ENCODE measurements at regions not wholly inside any gene's neighbourhood (a gene's known extent, or its start where the extent isn't known, plus 50 kb on each side); places are given as distances from the start of the nearest gene placed in this dataset.
"Not testable (repeated sequence)": the region's sequence is repeated elsewhere in the genome, so short reads cannot be mapped to it uniquely, and the experiment has no call there.

DNA sequence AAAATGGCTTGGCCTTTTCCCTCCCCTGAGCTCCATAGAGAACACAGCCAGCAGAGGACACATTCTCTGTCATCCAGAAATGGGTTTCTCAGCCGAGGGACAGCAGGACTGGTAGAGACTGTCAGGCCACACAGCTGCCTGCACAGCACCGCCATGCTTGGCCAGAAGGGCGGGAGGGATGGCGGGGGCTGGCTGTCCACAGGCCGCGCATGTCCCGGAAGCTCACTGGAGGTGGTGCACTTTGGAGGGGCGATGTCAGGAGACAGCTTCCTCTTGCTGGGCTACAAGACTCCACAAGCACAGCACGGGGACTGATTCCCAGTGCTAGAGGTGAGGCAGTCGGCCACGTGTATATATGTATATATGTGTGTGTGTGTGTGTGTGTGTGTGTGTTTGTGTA is 125.3 kb downstream of the GOLGA6L4 start:
- not testable (repeated sequence) for H3K27ac ChIP-seq (ENCODE audit: low read depth, low read length); H3K36me3 ChIP-seq (ENCODE audit: control insufficient read depth, insufficient read depth, low read length); H3K9ac ChIP-seq (ENCODE audit: low read length); H3K9me3 ChIP-seq (ENCODE audit: control insufficient read depth, insufficient read depth, low read depth, low read length); H3K27me3 ChIP-seq (ENCODE audit: control insufficient read depth, insufficient read depth, low read length); H3K4me3 ChIP-seq (ENCODE audit: low read depth, low read length); H3K4me1 ChIP-seq (ENCODE audit: control insufficient read depth, insufficient read depth, low read length)

DNA sequence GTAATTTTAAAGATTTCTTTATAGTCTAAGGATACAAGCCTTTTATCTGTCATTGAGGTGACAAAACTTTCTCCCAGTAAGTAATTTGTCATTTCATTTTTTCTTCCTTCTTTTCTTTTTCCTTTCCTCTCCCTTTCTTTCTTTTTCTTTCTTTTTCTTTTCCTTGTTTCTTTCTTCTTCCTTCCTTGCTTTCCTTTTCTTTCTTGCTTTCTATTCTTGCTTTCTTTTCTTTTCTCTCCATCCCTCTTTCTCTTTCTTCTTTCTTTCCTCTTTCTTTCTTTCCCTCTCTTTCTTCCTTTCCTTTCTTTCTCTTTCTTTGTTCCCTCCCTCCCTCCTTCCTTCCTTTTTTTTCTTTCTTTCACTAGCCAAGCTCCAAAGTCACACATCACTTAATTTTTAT is 148.8 kb downstream of the GOLGA6L4 start:
- not testable (repeated sequence) for H3K9ac ChIP-seq (ENCODE audit: low read length); H3K4me3 ChIP-seq (ENCODE audit: low read depth, low read length); H3K27me3 ChIP-seq (ENCODE audit: control insufficient read depth, insufficient read depth, low read length); H3K27ac ChIP-seq (ENCODE audit: low read depth, low read length); H3K4me1 ChIP-seq (ENCODE audit: control insufficient read depth, insufficient read depth, low read length); H3K9me3 ChIP-seq (ENCODE audit: control insufficient read depth, insufficient read depth, low read depth, low read length); H3K36me3 ChIP-seq (ENCODE audit: control insufficient read depth, insufficient read depth, low read length)

DNA sequence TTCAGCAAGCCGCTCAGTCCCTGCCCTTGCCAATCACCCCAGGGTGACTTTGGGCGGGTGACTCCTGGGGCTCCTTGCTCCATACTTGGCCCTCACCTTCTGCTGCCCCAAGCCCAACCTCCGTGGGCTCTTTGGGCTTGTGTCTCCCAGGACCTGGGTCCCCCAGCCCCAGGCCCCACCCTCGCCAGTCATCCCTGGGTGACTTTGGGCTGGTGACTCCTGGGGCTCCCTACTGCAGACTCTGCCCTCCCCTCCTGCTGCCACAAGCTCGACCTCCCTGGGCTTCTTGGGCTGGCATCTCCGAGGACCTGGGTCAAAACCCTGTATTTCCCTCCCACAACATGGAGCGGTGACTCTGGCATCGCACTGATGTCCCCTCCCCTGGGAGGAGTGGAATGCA is 151.5 kb downstream of the GOLGA6L4 start:
- H3K9ac ChIP-seq (ENCODE audit: low read length) = no peak overlapping the region
- no peaks in the 10 kb centered on the region for H3K4me1 ChIP-seq (ENCODE audit: control insufficient read depth, insufficient read depth, low read length)
- no peaks in the 10 kb centered on the region for H3K36me3 ChIP-seq (ENCODE audit: control insufficient read depth, insufficient read depth, low read length)
- H3K4me3 ChIP-seq (ENCODE audit: low read depth, low read length) = no peak overlapping the region
- H3K9me3 ChIP-seq (ENCODE audit: control insufficient read depth, insufficient read depth, low read depth, low read length) = no peaks in the 10 kb centered on the region
- no peak overlapping the region for H3K27ac ChIP-seq (ENCODE audit: low read depth, low read length)
- no peaks in the 10 kb centered on the region for H3K27me3 ChIP-seq (ENCODE audit: control insufficient read depth, insufficient read depth, low read length)

DNA sequence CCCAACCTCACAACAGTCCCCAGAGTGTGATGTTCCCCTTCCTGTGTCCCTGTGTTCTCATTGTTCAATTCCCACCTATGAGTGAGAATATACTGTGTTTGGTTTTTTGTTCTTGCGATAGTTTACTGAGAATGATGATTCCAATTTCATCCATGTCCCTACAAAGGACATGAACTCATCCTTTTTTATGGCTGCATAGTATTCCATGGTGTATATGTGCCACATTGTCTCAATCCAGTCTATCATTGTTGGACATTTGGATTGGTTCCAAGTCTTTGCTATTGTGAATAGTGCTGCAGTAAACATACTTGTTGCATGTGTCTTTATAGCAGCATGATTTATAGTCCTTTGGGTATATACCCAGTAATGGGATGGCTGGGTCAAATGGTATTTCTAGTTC is 152.6 kb downstream of the GOLGA6L4 start:
- not testable (repeated sequence) for H3K9me3 ChIP-seq (ENCODE audit: control insufficient read depth, insufficient read depth, low read depth, low read length); H3K27ac ChIP-seq (ENCODE audit: low read depth, low read length); H3K36me3 ChIP-seq (ENCODE audit: control insufficient read depth, insufficient read depth, low read length); H3K27me3 ChIP-seq (ENCODE audit: control insufficient read depth, insufficient read depth, low read length); H3K4me3 ChIP-seq (ENCODE audit: low read depth, low read length); H3K4me1 ChIP-seq (ENCODE audit: control insufficient read depth, insufficient read depth, low read length); H3K9ac ChIP-seq (ENCODE audit: low read length)

DNA sequence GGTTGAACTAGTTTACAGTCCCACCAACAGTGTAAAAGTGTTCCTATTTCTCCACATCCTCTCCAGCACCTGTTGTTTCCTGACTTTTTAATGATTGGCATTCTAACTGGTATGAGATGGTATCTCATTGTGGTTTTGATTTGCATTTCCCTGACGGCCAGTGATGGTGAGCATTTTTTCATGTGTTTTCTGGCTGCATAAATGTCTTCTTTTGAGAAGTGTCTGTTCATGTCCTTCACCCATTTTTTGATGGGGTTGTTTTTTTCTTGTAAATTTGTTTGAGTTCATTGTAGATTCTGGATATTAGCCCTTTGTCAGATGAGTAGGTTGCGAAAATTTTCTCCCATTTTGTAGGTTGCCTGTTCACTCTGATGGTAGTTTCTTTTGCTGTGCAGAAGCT is 153.1 kb downstream of the GOLGA6L4 start:
- not testable (repeated sequence) for H3K27ac ChIP-seq (ENCODE audit: low read depth, low read length); H3K9ac ChIP-seq (ENCODE audit: low read length); H3K27me3 ChIP-seq (ENCODE audit: control insufficient read depth, insufficient read depth, low read length); H3K9me3 ChIP-seq (ENCODE audit: control insufficient read depth, insufficient read depth, low read depth, low read length); H3K36me3 ChIP-seq (ENCODE audit: control insufficient read depth, insufficient read depth, low read length); H3K4me3 ChIP-seq (ENCODE audit: low read depth, low read length); H3K4me1 ChIP-seq (ENCODE audit: control insufficient read depth, insufficient read depth, low read length)

DNA sequence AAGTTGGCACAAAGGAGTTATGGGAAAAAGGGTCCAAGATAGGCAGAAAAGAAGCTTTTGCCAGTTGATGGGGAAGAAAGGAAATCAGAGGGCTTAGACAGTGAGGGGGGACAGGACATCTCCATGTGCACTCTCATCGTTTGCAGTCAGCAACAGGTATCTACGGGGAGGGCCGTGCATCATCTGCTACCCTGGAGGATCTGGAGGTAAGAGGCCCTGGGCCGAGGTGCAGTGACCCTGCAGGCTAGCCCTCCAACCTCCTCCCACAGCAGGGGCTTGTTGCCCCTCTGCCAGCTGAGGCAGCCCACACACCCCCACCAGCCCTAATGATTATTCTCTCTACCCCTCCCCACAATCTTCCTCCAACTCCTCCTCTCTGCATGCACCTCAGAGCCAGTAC is 154.8 kb downstream of the GOLGA6L4 start:
- not testable (repeated sequence) for H3K4me1 ChIP-seq (ENCODE audit: control insufficient read depth, insufficient read depth, low read length); H3K27me3 ChIP-seq (ENCODE audit: control insufficient read depth, insufficient read depth, low read length); H3K9me3 ChIP-seq (ENCODE audit: control insufficient read depth, insufficient read depth, low read depth, low read length); H3K4me3 ChIP-seq (ENCODE audit: low read depth, low read length); H3K27ac ChIP-seq (ENCODE audit: low read depth, low read length); H3K9ac ChIP-seq (ENCODE audit: low read length); H3K36me3 ChIP-seq (ENCODE audit: control insufficient read depth, insufficient read depth, low read length)

DNA sequence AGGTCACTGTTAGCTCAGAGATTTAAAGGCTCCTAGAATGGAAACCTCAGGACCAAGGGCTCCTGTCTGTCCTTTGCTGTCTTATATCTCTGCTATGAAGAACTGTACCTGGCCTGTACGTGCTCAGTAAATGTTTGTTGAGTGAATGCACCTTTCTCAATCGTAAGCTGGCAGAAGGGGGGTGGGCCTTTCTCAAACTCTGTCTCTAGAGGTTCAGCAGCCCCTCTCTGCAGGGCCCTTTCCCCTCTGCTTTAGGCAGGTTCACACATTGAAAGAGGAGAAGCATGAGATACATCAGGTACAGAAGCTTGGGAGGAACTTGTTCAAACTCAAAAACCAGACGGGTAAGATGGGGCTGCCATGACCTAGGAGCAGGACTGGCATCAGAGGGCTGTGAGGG is 155.6 kb downstream of the GOLGA6L4 start:
- H3K4me1 ChIP-seq (ENCODE audit: control insufficient read depth, insufficient read depth, low read length) = no peaks in the 10 kb centered on the region
- no peaks in the 10 kb centered on the region for H3K9me3 ChIP-seq (ENCODE audit: control insufficient read depth, insufficient read depth, low read depth, low read length)
- H3K27ac ChIP-seq (ENCODE audit: low read depth, low read length) = no peak overlapping the region
- H3K27me3 ChIP-seq (ENCODE audit: control insufficient read depth, insufficient read depth, low read length) = no peaks in the 10 kb centered on the region
- H3K36me3 ChIP-seq (ENCODE audit: control insufficient read depth, insufficient read depth, low read length) = no peaks in the 10 kb centered on the region
- H3K9ac ChIP-seq (ENCODE audit: low read length) = no peak overlapping the region
- H3K4me3 ChIP-seq (ENCODE audit: low read depth, low read length) = no peak overlapping the region

DNA sequence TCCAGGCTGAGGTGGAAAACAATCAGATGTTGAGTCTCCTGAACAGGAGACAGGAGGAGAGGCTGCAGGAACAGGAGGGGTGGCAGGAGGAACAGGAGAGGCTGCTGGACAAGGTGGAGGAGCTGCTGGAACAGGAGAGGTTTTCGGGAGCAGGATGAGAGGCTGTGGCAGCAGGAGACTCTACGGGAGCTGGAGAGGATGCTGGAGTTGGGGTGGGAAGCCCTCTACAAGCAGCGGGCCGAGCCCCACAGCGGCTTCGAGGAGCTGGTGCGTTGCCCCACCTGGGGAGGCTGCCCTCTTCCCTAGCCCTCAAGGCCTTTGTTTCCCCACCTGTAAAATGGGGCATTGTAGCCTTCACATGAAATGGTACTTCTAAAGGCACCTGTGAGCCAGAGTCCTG is 156.4 kb downstream of the GOLGA6L4 start:
- H3K36me3 ChIP-seq (ENCODE audit: control insufficient read depth, insufficient read depth, low read length); H3K9ac ChIP-seq (ENCODE audit: low read length); H3K4me3 ChIP-seq (ENCODE audit: low read depth, low read length); H3K27ac ChIP-seq (ENCODE audit: low read depth, low read length); H3K4me1 ChIP-seq (ENCODE audit: control insufficient read depth, insufficient read depth, low read length); H3K9me3 ChIP-seq (ENCODE audit: control insufficient read depth, insufficient read depth, low read depth, low read length); H3K27me3 ChIP-seq (ENCODE audit: control insufficient read depth, insufficient read depth, low read length): not testable (repeated sequence)

DNA sequence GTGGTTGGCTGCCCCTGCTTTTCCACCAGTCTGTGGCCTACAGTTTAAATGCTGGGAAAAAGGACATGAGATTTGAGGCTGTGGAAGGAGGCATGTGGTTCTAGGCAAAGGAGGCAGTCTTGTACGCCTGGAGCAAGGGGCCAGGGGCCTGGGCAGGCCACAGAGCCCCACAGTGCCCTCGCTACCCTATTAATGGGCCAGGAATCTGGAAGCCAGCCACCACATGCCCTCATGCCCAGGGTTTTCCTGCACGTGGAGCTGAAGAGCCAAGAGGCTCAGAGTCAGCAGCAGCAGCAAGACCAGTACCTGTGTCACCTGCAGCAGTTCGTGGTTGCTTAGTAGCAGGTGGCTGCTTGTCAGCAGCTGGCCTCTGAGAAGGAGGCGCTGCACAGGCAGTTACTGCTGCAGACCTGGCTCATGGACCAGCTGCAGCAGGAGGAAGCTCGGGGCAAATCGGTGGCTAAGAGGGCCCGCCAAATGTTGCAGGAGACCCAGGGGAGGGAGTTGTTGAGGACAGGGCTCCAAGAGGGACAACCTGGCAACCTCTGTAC is 157.9 kb downstream of the GOLGA6L4 start:
- H3K4me3 ChIP-seq (ENCODE audit: low read depth, low read length); H3K27ac ChIP-seq (ENCODE audit: low read depth, low read length); H3K36me3 ChIP-seq (ENCODE audit: control insufficient read depth, insufficient read depth, low read length); H3K4me1 ChIP-seq (ENCODE audit: control insufficient read depth, insufficient read depth, low read length); H3K27me3 ChIP-seq (ENCODE audit: control insufficient read depth, insufficient read depth, low read length); H3K9me3 ChIP-seq (ENCODE audit: control insufficient read depth, insufficient read depth, low read depth, low read length); H3K9ac ChIP-seq (ENCODE audit: low read length): not testable (repeated sequence)

DNA sequence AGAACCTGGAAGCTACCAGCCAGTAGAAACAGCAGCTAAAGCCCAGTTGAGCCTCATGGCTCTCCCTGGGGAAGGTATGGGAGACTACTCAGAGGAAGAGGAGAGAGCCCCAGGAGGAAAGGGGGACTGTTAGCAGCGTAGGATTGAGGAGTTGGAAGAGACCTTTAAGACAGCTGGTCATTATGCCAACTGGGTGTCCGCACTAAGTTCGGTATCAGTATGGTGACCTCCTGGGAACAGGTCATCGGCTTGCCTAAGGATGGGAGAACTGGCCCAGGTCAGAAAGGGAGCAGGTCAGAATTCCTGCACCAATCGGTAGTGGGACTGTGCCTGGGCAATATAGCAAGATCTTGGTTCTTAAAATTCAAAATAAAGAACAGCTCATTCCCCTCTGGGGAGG is 158.4 kb downstream of the GOLGA6L4 start:
- H3K27ac ChIP-seq (ENCODE audit: low read depth, low read length); H3K4me1 ChIP-seq (ENCODE audit: control insufficient read depth, insufficient read depth, low read length); H3K4me3 ChIP-seq (ENCODE audit: low read depth, low read length): not testable (repeated sequence)

DNA sequence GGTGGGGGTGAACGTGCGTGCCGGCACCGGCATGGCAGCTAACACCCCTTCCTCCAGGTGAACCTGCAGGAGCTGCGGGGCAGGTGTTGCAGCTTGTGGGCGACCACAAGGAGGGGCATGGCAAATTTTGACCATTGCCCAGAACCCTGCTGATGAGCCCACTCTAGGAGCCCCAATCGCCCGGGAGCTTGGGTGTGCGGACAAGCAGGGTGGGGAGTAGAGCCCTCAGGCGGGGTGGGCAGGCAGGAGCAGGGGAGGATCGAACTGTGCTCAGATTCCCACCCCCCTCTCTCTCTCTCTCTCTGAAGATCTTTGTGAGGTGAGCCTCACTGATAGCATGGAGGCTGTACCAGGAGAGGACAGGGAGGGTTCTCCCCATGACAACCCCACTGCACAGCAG is 159.8 kb downstream of the GOLGA6L4 start:
- H3K4me1 ChIP-seq (ENCODE audit: control insufficient read depth, insufficient read depth, low read length); H3K27me3 ChIP-seq (ENCODE audit: control insufficient read depth, insufficient read depth, low read length); H3K27ac ChIP-seq (ENCODE audit: low read depth, low read length); H3K9ac ChIP-seq (ENCODE audit: low read length); H3K4me3 ChIP-seq (ENCODE audit: low read depth, low read length); H3K9me3 ChIP-seq (ENCODE audit: control insufficient read depth, insufficient read depth, low read depth, low read length); H3K36me3 ChIP-seq (ENCODE audit: control insufficient read depth, insufficient read depth, low read length): not testable (repeated sequence)

More for the DNA sequence above, 158.4 kb downstream of the GOLGA6L4 start:
- not testable (repeated sequence) for H3K27me3 ChIP-seq (ENCODE audit: control insufficient read depth, insufficient read depth, low read length); H3K9ac ChIP-seq (ENCODE audit: low read length); H3K36me3 ChIP-seq (ENCODE audit: control insufficient read depth, insufficient read depth, low read length); H3K9me3 ChIP-seq (ENCODE audit: control insufficient read depth, insufficient read depth, low read depth, low read length)

DNA sequence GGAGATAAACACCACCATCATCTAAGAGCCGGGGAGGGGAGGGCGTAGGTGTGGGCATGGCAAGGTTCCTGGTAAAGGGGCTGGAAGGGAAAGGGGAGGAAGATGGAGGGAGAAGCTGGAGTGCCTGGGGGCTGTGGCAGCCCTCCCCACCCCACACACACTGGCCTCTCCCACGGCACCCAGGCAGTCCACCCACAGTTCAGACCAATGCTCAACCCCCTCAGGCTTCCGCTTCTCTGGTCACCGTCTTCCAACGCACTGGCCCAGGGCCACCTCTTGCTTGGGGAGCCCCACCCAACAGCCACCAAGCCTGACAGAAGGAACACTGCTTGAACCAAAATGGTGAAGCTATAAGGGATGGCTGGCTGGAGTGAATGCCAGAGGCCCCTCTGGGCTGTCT is 160.3 kb downstream of the GOLGA6L4 start:
- H3K9me3 ChIP-seq (ENCODE audit: control insufficient read depth, insufficient read depth, low read depth, low read length); H3K9ac ChIP-seq (ENCODE audit: low read length); H3K4me3 ChIP-seq (ENCODE audit: low read depth, low read length); H3K27me3 ChIP-seq (ENCODE audit: control insufficient read depth, insufficient read depth, low read length); H3K27ac ChIP-seq (ENCODE audit: low read depth, low read length); H3K36me3 ChIP-seq (ENCODE audit: control insufficient read depth, insufficient read depth, low read length); H3K4me1 ChIP-seq (ENCODE audit: control insufficient read depth, insufficient read depth, low read length): not testable (repeated sequence)

Measured in HUES6 (cell line).